Right cardiac atrium (tissue), 5 donors: ENCODE measurements at regions not wholly inside any gene's neighbourhood (a gene's known extent, or its start where the extent isn't known, plus 50 kb on each side); places are given as distances from the start of the nearest gene placed in this dataset.
A peak's percentile ranks its signal among the peaks of the same experiment; 100 is the strongest.
"Not testable (repeated sequence)": the region's sequence is repeated elsewhere in the genome, so short reads cannot be mapped to it uniquely, and the experiment has no call there.

Source experiments
- ATAC-seq, 2 donors: fragments of 200-7000 bp; cut with Tn5 transposase; one replicate each; pipeline versions ENCODE4 v1.8.0 to v1.9.1; 2020; ENCODE audit warnings: moderate library complexity in 2 of 2, mild to moderate bottlenecking in 1 of 2
- DNase-seq, 3 donors: peaks; one replicate each; pipeline ENCODE4 v3.0.0-alpha.2; 2020
- H3K27ac ChIP-seq: one replicate; pipeline ENCODE4 v1.5.1; 2013; ENCODE audit warnings: mild to moderate bottlenecking, low read length, control low read depth, moderate library complexity
- H3K27me3 ChIP-seq: one replicate; pipeline ENCODE4 v1.6.1; 2013; ENCODE audit not compliant: control insufficient read depth, insufficient read depth
- H3K4me1 ChIP-seq: one replicate; pipeline ENCODE4 v1.6.1; 2013; ENCODE audit warnings: low read length; ENCODE audit not compliant: control insufficient read depth, insufficient read depth
- H3K4me3 ChIP-seq: one replicate; pipeline ENCODE4 v1.5.1; 2013; ENCODE audit warnings: low read length, control low read depth
- H3K9me3 ChIP-seq: one replicate; pipeline ENCODE4 v1.6.1; 2013; ENCODE audit warnings: low read length; ENCODE audit not compliant: control insufficient read depth
- WGBS: extraction: QIAGEN DNeasy Blood & Tissue Kit; methylation state at CpG from one replicate; pipeline ENCODE4 v1.1.7; 2013; 5-methylcytosine and 5-hydroxymethylcytosine counted together
- intact Hi-C, 4 donors: fragments of 100-400 bp; cut with DNase I; formaldehyde crosslinking; loops; one replicate each; pipeline versions ENCODE4 v1.11.0 to v1.14.0; 2022 to 2023
- donor health status: healthy with polysubstance abuse.
- donor health status: DM: no; HTN: yes; CAD: no.
- donor health status: DM: no; HTN: no; CAD: no.
- donor health status: DM: no; HTN: yes; CAD: no; lungs with severe emphysema.
- donor health status: DM: yes; HTN: yes; CAD: no.

DNA sequence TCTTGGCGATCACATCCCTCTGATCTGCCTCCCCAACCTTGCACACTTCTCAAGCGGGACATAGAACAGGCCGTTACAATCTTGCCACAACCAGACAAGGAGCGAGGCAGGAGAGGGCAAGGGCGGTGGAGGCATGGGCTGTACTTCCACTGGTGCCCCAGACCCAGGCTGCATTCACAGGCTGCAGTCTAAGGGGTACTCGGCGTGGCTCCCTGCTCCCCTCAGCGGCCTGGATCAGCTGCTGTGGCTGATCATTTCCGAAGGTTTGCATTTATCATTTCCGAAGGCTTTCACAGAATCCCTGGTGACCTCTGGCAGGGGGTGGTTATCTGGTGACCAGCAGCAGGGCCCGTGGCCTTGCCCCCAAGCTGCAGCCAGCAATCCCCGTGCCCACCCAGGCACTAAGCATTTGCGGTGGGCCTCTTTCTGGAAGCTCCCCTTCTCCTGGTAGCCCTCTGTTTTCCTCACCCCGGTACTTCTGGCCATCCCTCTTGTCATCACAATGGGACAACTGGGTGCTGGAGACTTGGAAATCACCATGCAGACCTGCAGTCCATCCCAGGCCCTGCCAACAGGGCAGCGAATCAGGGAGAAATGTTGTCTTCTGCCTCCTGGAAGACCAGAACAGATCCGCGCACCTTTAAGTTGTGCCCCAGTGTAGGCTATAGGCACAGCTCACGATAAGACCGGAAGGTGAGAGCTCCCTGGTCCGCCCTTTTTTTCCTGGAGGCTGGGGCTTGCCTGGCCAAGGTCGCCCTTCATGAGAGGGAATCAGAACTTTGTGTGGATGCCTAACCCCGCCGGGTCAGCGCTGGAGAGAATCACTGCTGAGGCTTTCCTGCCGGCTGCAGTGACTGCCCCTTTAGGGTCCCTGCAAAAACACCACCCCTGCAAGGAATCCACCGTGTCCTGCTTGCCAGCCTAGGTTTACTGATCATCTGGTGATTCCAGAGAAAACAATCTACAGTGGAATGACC lies 1739.1 kb downstream of the TP53TG3F start:
- Histone ChIP-seq H3K27me3 (no peaks in the 10 kb centered on the region), H3K9me3 (no peaks in the 10 kb centered on the region), H3K27ac (no peak overlapping the region), H3K4me3 (no peak overlapping the region), H3K4me1 (no peaks in the 10 kb centered on the region)
- intact Hi-C loops = no loop called here
- DNase-seq (peak in 1 of 3 donors; percentile 13), ATAC-seq (no peak)
- 72% methylated on average over 26 of the region's 26 CpGs for WGBS

DNA sequence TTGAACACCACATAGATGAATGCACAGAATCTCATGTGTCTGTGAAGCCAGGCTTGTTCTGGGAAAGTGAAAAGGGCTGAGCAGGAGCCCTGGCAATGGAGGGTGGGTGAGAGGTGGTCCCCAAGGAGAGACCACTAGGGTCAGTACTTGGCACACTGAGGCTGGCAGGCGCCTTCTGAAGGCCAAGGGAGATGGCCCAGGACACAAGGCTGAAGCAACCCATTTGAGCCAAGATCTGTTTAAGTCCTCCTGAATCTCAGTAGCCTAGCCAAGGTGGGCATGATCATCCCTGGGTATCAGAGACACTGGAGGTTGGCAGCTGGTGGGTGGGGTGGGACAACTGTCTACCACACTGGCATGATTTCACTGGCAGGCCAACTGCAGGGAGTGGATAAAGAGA lies 1741.2 kb downstream of the TP53TG3F start:
- no peaks in the 10 kb centered on the region for H3K27me3 ChIP-seq
- no peak overlapping the region for H3K4me3 ChIP-seq
- intact Hi-C loops = no loop called here
- no peak for ATAC-seq
- H3K4me1 ChIP-seq = no peaks in the 10 kb centered on the region
- 53% methylated on average over 1 of the region's 1 CpG for WGBS
- H3K9me3 ChIP-seq = no peaks in the 10 kb centered on the region
- DNase-seq = no peak
- no peak overlapping the region for H3K27ac ChIP-seq

DNA sequence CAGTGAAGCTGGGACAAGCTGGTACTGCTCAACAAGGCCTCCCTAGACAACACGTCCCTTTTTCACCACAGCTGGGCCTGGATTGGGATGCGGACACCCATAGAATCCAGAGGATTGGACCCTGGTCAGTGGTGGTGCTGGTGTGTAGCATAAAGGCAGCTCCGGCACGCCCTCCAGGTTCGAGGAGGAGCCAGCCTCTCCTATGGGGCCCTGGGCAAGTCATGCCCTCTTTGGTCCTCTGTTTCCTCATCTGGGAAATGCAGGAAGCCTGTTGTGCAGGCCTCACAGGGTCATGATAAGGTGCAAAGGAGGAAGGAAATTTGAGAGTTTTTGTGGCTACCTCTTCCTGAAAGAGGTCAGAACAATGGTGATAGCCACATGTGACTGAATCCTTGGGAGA lies 1741.7 kb downstream of the TP53TG3F start:
- ATAC-seq (no peak), DNase-seq (peak in 1 of 3 donors; percentile 17)
- no peak overlapping the region for H3K4me3 ChIP-seq
- intact Hi-C loops = no loop called here
- no peaks in the 10 kb centered on the region for H3K27me3 ChIP-seq
- no peak overlapping the region for H3K27ac ChIP-seq
- no peaks in the 10 kb centered on the region for H3K4me1 ChIP-seq
- WGBS = 64% methylated on average over 5 of the region's 5 CpGs
- no peaks in the 10 kb centered on the region for H3K9me3 ChIP-seq

DNA sequence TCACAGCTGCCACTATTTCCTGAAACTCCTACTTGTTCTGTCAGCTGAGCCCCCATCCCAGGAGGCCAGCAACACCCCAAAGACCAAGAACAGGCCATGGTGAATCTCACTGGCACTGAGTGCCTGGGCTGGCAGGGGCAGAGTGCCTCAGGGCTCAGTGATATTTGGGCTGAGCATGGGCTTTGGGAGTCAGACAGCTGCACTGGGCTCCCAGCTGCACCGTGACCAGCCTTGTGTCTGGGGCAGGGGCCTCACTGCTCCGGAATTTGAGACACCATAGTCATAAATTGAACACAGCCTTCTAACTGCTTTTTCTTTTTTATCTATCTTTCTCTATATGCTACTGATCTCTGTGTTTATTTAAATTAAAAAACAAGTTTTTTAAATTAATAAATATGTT lies 1744.2 kb downstream of the TP53TG3F start:
- 49% methylated on average over 2 of the region's 2 CpGs for WGBS
- intact Hi-C loops = no loop called here
- no peaks in the 10 kb centered on the region for H3K4me1 ChIP-seq
- DNase-seq (no peak), ATAC-seq (no peak)
- no peak overlapping the region for H3K27ac ChIP-seq
- H3K27me3 ChIP-seq = no peaks in the 10 kb centered on the region
- H3K4me3 ChIP-seq = no peak overlapping the region
- H3K9me3 ChIP-seq = no peaks in the 10 kb centered on the region

DNA sequence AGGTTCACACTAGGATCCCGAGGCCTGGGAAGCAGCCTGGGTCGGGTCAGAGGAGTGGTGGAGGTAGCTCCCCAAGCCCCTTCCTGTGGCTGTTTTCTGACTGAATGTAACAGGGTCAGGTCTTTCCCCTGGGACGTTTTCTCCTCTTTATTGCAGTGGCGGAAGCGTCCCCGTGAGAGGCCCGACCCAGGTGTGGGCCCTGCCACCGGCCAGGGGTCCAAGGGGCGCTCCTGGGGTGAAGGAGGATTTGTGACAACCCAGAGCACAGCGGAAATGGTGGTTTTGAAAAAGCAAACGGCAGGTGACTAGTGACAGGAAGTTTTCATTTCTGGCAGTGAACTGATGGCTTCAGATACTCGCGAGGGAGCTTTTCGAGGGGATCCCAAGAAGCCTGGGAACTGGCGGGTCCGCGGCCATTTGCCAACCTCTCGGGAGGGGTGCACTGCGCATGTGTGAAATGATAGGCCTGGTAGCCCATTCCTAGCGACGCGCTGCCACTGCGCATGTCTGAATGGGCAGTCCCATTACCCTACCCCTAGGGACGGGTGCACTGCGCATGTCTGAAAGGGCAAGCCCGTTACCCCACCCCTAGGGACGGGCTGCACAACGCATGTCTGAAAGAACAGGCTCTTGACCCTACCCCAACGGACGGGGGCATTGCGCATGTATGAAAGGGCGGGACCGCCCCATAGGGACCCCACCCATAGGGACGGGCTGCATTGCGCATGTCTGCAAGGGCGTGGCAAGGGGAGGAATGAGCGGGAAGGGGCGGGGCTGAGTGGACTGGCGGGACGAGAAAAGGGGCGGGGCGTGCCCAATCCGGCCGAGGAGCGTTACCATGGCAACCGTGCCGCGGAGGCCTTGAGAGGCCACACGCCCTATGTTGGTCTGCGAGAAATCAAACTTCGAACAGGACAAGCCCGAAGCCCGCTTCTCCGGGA lies 1747.9 kb downstream of the TP53TG3F start:
- Histone ChIP-seq H3K4me3 (no peak overlapping the region), H3K27me3 (no peaks in the 10 kb centered on the region), H3K9me3 (no peaks in the 10 kb centered on the region), H3K4me1 (no peaks in the 10 kb centered on the region), H3K27ac (no peak overlapping the region)
- ATAC-seq = peak; percentile 35 to 40
- DNase-seq = no peak
- intact Hi-C loops = no loop called here
- 46% methylated on average over 54 of the region's 54 CpGs for WGBS

DNA sequence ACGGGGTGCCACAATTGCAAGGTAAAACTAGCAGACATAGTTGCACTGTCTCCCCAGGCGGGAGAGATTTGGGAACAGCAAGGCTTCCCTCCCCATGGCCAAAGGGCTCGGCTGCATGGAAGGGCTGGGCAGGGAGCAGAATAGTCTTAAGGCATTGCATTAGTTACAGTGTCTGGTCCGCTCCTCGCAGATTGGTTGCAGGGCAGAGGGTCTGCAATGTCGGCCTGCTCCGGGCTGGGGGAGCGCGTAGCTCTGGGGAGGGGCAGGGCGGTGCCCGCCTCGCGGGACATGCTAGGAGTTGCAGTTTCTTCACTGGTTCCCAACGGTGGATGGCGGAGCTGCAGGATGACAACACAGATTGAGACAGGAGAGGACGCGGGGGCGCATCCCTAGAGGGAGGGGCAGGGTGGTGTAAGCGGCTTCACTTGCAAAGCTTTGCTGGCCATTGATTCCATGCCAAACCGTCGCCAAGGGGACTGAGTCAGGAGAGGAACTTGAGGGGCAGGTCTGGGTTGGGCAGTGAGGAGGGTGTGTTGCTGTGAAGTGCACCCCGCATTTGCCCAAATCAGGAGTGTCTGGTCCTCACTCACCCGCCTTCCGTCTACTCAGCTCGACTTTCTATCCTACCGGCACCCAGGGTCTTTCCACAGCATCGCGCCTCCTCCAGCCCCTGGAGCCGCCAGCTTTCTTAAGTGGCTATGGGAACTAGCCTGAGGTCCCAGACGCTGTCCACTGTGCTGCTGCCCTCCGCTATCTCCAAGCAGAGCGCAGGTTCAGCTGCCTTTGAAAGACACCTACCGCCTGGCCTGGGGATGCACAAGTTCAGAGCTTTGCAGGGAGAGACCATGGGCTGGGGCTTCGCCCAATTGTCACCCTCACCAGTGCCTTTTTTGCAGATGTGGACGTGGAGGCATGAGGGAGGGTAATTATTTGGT lies 1748.9 kb downstream of the TP53TG3F start:
- intact Hi-C loops = no loop called here
- H3K4me3 ChIP-seq = no peak overlapping the region
- H3K4me1 ChIP-seq = no peaks in the 10 kb centered on the region
- WGBS = 52% methylated on average over 35 of the region's 35 CpGs
- DNase-seq (peak in 1 of 3 donors; percentile 33), ATAC-seq (no peak)
- H3K9me3 ChIP-seq = no peaks in the 10 kb centered on the region
- no peak overlapping the region for H3K27ac ChIP-seq
- H3K27me3 ChIP-seq = no peaks in the 10 kb centered on the region

DNA sequence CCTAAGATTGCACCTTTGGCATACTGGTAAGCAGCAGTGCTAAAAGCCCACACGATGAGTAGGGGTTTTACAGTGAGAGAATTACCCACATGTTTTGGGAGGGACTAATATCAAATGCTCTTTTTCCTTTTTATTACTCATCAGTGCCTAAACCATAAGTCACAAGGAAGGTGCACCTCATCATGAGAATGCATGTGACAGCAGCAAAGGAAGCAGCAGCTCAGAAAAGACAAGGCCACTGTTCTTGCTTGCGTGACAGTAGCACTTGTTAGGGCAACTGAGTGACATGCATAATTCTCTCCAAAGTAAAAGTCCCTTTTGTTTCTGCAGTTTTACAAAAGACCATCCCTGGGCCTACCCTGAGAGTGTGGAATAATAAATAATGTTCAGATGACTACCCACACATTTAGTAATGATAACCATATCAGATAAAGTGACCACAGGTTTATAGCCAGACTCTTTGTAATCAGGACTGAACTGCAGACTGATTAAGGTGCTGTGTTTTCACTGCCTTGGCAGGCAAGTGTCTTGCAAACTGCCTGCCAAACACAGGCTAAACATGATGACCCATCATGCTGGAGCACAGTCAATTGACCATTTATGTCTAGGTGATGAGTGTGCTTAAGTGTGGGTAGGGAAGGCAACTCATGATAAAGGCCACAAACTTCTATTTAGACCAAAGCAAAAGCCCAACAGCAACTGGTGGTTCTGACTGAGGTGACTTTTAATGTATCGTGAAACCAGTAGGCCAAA lies 1751.4 kb downstream of the TP53TG3F start:
- WGBS = 50% methylated on average over 3 of the region's 3 CpGs
- no peak overlapping the region for H3K4me3 ChIP-seq
- no peaks in the 10 kb centered on the region for H3K27me3 ChIP-seq
- H3K4me1 ChIP-seq = no peaks in the 10 kb centered on the region
- no peak overlapping the region for H3K27ac ChIP-seq
- DNase-seq (no peak), ATAC-seq (peak in 1 of 2 donors; percentile 54)
- H3K9me3 ChIP-seq = no peaks in the 10 kb centered on the region
- intact Hi-C loops = no loop called here

DNA sequence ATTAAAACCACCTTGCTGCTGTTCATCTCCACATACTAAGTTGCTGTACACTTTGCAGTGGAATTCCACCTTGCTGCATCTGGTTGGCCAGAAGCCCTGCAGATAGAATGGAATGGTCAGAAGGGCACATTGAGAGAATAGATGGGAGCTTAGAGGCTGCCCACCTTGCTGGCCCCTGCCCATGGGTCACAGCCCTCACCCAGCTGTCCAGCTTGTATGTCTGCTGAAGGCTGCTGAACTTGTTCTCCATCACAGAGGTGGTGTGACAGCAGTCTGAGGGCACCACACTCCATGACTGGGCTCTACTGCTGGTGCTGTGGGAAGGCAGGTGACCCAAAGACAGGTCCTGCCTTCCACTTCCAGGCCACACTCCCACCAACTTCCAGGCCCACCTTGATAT lies 1755.4 kb downstream of the TP53TG3F start:
- ATAC-seq (no peak), DNase-seq (no peak)
- intact Hi-C loops = no loop called here
- no peak overlapping the region for H3K27ac ChIP-seq
- no peak overlapping the region for H3K4me3 ChIP-seq
- no peaks in the 10 kb centered on the region for H3K4me1 ChIP-seq
- no peaks in the 10 kb centered on the region for H3K27me3 ChIP-seq
- no peaks in the 10 kb centered on the region for H3K9me3 ChIP-seq

DNA sequence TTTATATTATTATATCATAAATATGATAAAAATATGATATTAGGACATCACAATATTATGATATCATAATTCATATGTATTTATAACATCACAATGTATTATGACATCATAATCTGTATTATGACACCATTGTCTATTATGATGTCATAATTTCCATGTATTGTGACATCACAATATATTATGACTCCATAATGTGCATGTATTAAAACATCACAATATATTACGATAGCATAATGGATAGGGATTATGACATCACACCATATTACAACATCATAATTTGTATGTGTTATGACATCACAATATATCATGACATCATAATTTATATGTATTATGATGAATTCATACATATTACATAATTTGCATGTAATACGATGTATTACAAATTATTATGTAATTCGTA lies 1755.9 kb downstream of the TP53TG3F start:
- Histone ChIP-seq H3K9me3 (no peaks in the 10 kb centered on the region), H3K4me3 (no peak overlapping the region), H3K4me1 (no peaks in the 10 kb centered on the region), H3K27me3 (no peaks in the 10 kb centered on the region), H3K27ac (no peak overlapping the region)
- DNase-seq (no peak), ATAC-seq (no peak)
- intact Hi-C loops = no loop called here
- 81% methylated on average over 3 of the region's 3 CpGs for WGBS

DNA sequence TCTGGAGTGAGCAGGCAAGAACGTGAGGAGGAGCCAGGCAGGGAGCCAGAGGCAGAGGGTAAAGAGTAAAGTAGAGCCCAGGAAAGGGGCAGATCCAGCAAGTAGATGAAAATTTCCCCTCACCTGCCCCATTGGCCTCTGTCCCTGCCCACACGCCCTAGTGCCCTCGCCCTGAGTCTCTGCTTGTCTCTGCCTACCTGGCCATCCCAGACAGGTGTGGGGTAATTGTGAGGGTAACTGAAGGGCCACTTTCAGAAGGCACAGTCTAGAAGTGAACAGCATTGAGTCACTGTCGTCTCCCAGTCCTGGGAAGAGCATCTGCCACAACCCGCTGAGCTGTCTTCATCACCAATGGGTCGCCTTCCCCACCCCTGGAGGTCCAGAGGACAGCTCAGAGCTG lies 1756.8 kb downstream of the TP53TG3F start:
- H3K9me3 ChIP-seq, ATAC-seq, H3K4me1 ChIP-seq, H3K27ac ChIP-seq, intact Hi-C loops, H3K27me3 ChIP-seq, H3K4me3 ChIP-seq, DNase-seq: not testable (repeated sequence)
- WGBS = 63% methylated on average over 6 of the region's 6 CpGs
